Endothelial cell of umbilical vein (primary cell): ENCODE measurements at regions not wholly inside any gene's neighbourhood (a gene's known extent, or its start where the extent isn't known, plus 50 kb on each side); places are given as distances from the start of the nearest gene placed in this dataset.

Source experiments
- BruUV-seq: library from RNA; stranded (reverse); fragments of 400-500 nt; replicated peaks from 2 replicates; lab custom pipeline; 2021; lab: Mats Ljungman, UMichigan
- CTCF ChIA-PET: fragments of 300-600, 350-600 bp; sonication (Branson Sonifier 250); formaldehyde crosslinking; loops from one replicate; lab custom pipeline; 2021; ENCODE audit warnings: antibody characterized with exemption, inconsistent platforms; lab: Charles Lee
- POLR2A ChIA-PET: fragments of 300-600, 350-600 bp; sonication (Branson Sonifier 250); formaldehyde crosslinking; loops from one replicate; lab custom pipeline; 2021; ENCODE audit warnings: antibody characterized with exemption, inconsistent platforms; lab: Charles Lee
- DNase-seq: peaks from one replicate; pipeline ENCODE4 v3.0.0-alpha.2; 2011; ENCODE audit warnings: low read depth, low spot score
- FAIRE-seq: peaks from 2 replicates; lab custom pipeline; 2011; peaks lifted over from hg19 to GRCh38; lab: Jason Lieb, UNC
- H2AFZ ChIP-seq: 2 replicates; pipeline ENCODE4 v1.6.0; 2012; ENCODE audit warnings: low read depth, low read length, control low read depth, inconsistent platforms
- H3K27ac ChIP-seq: 2 replicates; pipeline ENCODE4 v1.5.1; 2011; ENCODE audit warnings: low read depth, mild to moderate bottlenecking, control low read depth, low read length, moderate library complexity; ENCODE audit not compliant: insufficient read depth
- H3K27me3 ChIP-seq, 2 experiments: 2 replicates each; pipeline versions ENCODE4 v1.6.0 to v1.6.1; 2011; ENCODE audit warnings: low read length in 2 of 2, mixed read lengths in 1 of 2; ENCODE audit not compliant: control insufficient read depth in 2 of 2, insufficient read depth in 2 of 2
- H3K36me3 ChIP-seq, 2 experiments: 2 replicates in 1 of 2; 3 replicates in 1 of 2; pipeline ENCODE4 v1.5.1; 2011; ENCODE audit warnings: low read length in 2 of 2, mild to moderate bottlenecking in 1 of 2, moderate library complexity in 1 of 2; ENCODE audit not compliant: control insufficient read depth in 2 of 2, insufficient read depth in 2 of 2; ENCODE audit errors: extremely low read depth in 1 of 2
- H3K4me1 ChIP-seq: 3 replicates; pipeline ENCODE4 v1.5.1; 2011; ENCODE audit warnings: mild to moderate bottlenecking, low read length; ENCODE audit not compliant: control insufficient read depth, insufficient read depth; ENCODE audit errors: extremely low read depth
- H3K4me2 ChIP-seq: 2 replicates; pipeline ENCODE4 v1.6.1; 2011; ENCODE audit warnings: low read length, control low read depth, mixed read lengths; ENCODE audit not compliant: insufficient read depth
- H3K4me3 ChIP-seq, 3 experiments: fragments of 200-600 bp in 1 of 3; sonication (generic), shearing (Covaris generic) in 1 of 3; replicated peaks in 1 of 3; 2 replicates each; pipeline ENCODE4 v1.5.1; 2011 to 2016; ENCODE audit warnings: control low read depth in 3 of 3, low read length in 3 of 3, mild to moderate bottlenecking in 2 of 3, inconsistent platforms in 1 of 3, low read depth in 1 of 3, moderate library complexity in 1 of 3; ENCODE audit not compliant: insufficient read depth in 1 of 3
- H3K79me2 ChIP-seq: 2 replicates; pipeline ENCODE4 v1.6.0; 2012; ENCODE audit warnings: low read length, inconsistent platforms; ENCODE audit not compliant: control insufficient read depth, insufficient read depth
- H3K9ac ChIP-seq: replicated peaks from 2 replicates; pipeline ENCODE3; 2011; ENCODE audit warnings: low read length, control low read depth; ENCODE audit not compliant: insufficient read depth; ENCODE audit errors: extremely low read depth
- H3K9me1 ChIP-seq: replicated peaks from 3 replicates; pipeline ENCODE4 v1.6.0; 2011; ENCODE audit warnings: mild to moderate bottlenecking, low read length; ENCODE audit not compliant: control insufficient read depth, insufficient read depth; ENCODE audit errors: extremely low read depth
- H3K9me3 ChIP-seq: replicated peaks from 2 replicates; pipeline ENCODE4 v1.5.1; 2012; ENCODE audit warnings: low read length, inconsistent platforms; ENCODE audit not compliant: control insufficient read depth, insufficient read depth
- H4K20me1 ChIP-seq: replicated peaks from 2 replicates; pipeline ENCODE3; 2011; ENCODE audit warnings: mild to moderate bottlenecking, low read length; ENCODE audit not compliant: control insufficient read depth, insufficient read depth; ENCODE audit errors: extremely low read depth
- EZH2 ChIP-seq: IDR thresholded peaks from 2 replicates; pipeline ENCODE4 v1.6.1; 2012; ENCODE audit warnings: borderline replicate concordance, low read depth, mild to moderate bottlenecking, moderate library complexity, low read length, inconsistent platforms; ENCODE audit not compliant: severe bottlenecking
- FOS ChIP-seq: IDR thresholded peaks from 2 replicates; pipeline ENCODE4 v1.6.1; 2011; ENCODE audit warnings: mild to moderate bottlenecking, low read length, moderate library complexity, borderline replicate concordance; ENCODE audit not compliant: insufficient read depth
- GATA2 ChIP-seq: IDR thresholded peaks from 2 replicates; pipeline ENCODE4 v1.7.0; 2011; ENCODE audit warnings: low read depth, mild to moderate bottlenecking, moderate library complexity, mixed read lengths, low read length; ENCODE audit not compliant: insufficient read length, insufficient read depth
- JUN ChIP-seq: IDR thresholded peaks from 2 replicates; pipeline ENCODE4 v1.6.1; 2011; ENCODE audit warnings: borderline replicate concordance, low read depth; ENCODE audit not compliant: insufficient read length, insufficient read depth
- MYC ChIP-seq: IDR thresholded peaks from one replicate; pipeline ENCODE4 v1.6.1; 2011; ENCODE audit warnings: mild to moderate bottlenecking, low read depth, low read length
- POLR2A ChIP-seq: IDR thresholded peaks from 2 replicates; pipeline ENCODE4 v1.6.1; 2012; ENCODE audit warnings: low read depth, mild to moderate bottlenecking, control low read depth, low read length
- POLR2AphosphoS5 ChIP-seq: IDR thresholded peaks from 2 replicates; pipeline ENCODE4 v1.6.1; 2012; ENCODE audit warnings: low read depth, mild to moderate bottlenecking, control low read depth, low read length, moderate library complexity; ENCODE audit not compliant: insufficient read depth
- dilution Hi-C: fragments of 300-500 bp; cut with MboI; formaldehyde crosslinking; loops from one replicate; pipeline ENCODE4 v1.15.0; 2019; ENCODE audit warnings: low sequenced_read_pairs; ENCODE audit not compliant: extremely low pct_ligation_motif_present
- intact Hi-C: fragments of 100-400 bp; cut with micrococcal nuclease; formaldehyde crosslinking; loops from one replicate; pipeline ENCODE4 v1.10.0; 2022
- TF ChIP-seq, protein P1 (sequence below): IDR thresholded peaks from 2 replicates; pipeline ENCODE4 v1.6.1; 2011; ENCODE audit not compliant: insufficient read depth, insufficient read length
- TF ChIP-seq, protein P2 (sequence below), 2 donors: IDR thresholded peaks; 1 replicate in 1 of 2; 2 replicates in 1 of 2; pipeline ENCODE4 v1.5.1; 2011; ENCODE audit warnings: low read length in 2 of 2, mild to moderate bottlenecking in 2 of 2, moderate library complexity in 2 of 2, control low read depth in 1 of 2, inconsistent platforms in 1 of 2, low read depth in 1 of 2; ENCODE audit not compliant: insufficient read depth in 1 of 2; ENCODE audit errors: extremely low read depth in 1 of 2

DNA sequence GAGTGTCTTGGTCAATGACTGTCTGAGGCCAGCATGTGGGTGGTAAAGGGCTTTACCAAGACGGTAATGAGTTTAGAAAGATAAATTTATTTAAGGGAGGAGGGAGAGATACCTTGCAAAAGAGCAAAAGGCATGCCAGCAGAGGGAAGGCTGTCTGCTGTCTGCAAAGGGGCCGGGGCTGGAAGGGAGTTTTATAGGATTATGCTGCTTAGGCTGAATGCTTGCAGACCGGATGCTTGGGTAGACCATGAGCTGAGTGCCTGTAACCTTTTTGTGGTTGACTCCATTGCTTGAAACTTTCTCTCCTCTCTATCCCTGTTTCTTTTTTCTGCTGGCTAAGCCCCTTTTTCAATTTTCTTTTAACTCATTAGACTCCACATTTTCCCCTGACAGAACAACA lies 1543.0 kb downstream of the OTOL1 start:
- no peak for TF ChIP-seq MYC
- TF ChIP-seq, protein P1, sequence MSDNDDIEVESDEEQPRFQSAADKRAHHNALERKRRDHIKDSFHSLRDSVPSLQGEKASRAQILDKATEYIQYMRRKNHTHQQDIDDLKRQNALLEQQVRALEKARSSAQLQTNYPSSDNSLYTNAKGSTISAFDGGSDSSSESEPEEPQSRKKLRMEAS: no peak
- no peak for TF ChIP-seq EZH2
- TF ChIP-seq GATA2: no peak
- TF ChIP-seq POLR2A: no peak
- TF ChIP-seq, protein P2, sequence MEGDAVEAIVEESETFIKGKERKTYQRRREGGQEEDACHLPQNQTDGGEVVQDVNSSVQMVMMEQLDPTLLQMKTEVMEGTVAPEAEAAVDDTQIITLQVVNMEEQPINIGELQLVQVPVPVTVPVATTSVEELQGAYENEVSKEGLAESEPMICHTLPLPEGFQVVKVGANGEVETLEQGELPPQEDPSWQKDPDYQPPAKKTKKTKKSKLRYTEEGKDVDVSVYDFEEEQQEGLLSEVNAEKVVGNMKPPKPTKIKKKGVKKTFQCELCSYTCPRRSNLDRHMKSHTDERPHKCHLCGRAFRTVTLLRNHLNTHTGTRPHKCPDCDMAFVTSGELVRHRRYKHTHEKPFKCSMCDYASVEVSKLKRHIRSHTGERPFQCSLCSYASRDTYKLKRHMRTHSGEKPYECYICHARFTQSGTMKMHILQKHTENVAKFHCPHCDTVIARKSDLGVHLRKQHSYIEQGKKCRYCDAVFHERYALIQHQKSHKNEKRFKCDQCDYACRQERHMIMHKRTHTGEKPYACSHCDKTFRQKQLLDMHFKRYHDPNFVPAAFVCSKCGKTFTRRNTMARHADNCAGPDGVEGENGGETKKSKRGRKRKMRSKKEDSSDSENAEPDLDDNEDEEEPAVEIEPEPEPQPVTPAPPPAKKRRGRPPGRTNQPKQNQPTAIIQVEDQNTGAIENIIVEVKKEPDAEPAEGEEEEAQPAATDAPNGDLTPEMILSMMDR (IDR thresholded peaks at IDR 0.05; ENCODE audit: extremely low read depth in 1 of 2, insufficient read depth in 1 of 2, low read depth in 1 of 2, low read length in 2 of 2): no peak
- TF ChIP-seq POLR2AphosphoS5: no peak
- no peak for TF ChIP-seq FOS
- no peak for TF ChIP-seq JUN
- DNase-seq: no peak
- Histone ChIP-seq H3K27ac (no peak overlapping the region), H3K79me2 (no peaks in the 10 kb centered on the region), H3K4me1 (no peaks in the 10 kb centered on the region), H3K27me3 (no peaks in the 10 kb centered on the region), H3K9me1 (no peaks in the 10 kb centered on the region), H3K9me3 (no peaks in the 10 kb centered on the region), H4K20me1 (no peaks in the 10 kb centered on the region), H3K4me3 (no peak overlapping the region), H3K4me2 (no peak overlapping the region), H3K9ac (no peak overlapping the region), H2AFZ (no peak overlapping the region), H3K36me3 (no peaks in the 10 kb centered on the region)
- ChIA-PET CTCF (no interaction called here), POLR2A (no interaction called here)
- FAIRE-seq: no peak
- BruUV-seq: no TSS peak
- dilution Hi-C loops (no loop called here), intact Hi-C loops (no loop called here)
